IPS DF 6.9 (cell line): ENCODE measurements at regions not wholly inside any gene's neighbourhood (a gene's known extent, or its start where the extent isn't known, plus 50 kb on each side); places are given as distances from the start of the nearest gene placed in this dataset.

ENCODE experiments used
- DNase-seq: peaks from one replicate; pipeline ENCODE4 v3.0.0-alpha.2; 2013; ENCODE audit warnings: low read depth, low spot score
- H3K27ac ChIP-seq: one replicate; pipeline ENCODE4 v1.5.1; 2013; ENCODE audit warnings: low read length, control low read depth
- H3K27me3 ChIP-seq: 2 replicates; pipeline ENCODE4 v1.6.1; 2013; ENCODE audit warnings: mild to moderate bottlenecking, low read length; ENCODE audit not compliant: control insufficient read depth, insufficient read depth
- H3K36me3 ChIP-seq: 2 replicates; pipeline ENCODE4 v1.6.1; 2013; ENCODE audit warnings: low read length; ENCODE audit not compliant: control insufficient read depth, insufficient read depth
- H3K4me1 ChIP-seq: 2 replicates; pipeline ENCODE4 v1.6.1; 2013; ENCODE audit warnings: low read length; ENCODE audit not compliant: control insufficient read depth, insufficient read depth
- H3K4me3 ChIP-seq: 2 replicates; pipeline ENCODE4 v1.5.1; 2013; ENCODE audit warnings: mild to moderate bottlenecking, low read length
- H3K9me3 ChIP-seq: 2 replicates; pipeline ENCODE4 v1.6.1; 2013; ENCODE audit warnings: low read length, inconsistent platforms; ENCODE audit not compliant: control insufficient read depth, insufficient read depth
- WGBS: extraction: QIAGEN DNeasy Blood & Tissue Kit; methylation state at CpG from one replicate; pipeline ENCODE4 v1.1.7; 2013; ENCODE audit warnings: mixed read lengths, missing lambda C conversion rate; ENCODE audit not compliant: insufficient read length, insufficient coverage; 5-methylcytosine and 5-hydroxymethylcytosine counted together

DNA sequence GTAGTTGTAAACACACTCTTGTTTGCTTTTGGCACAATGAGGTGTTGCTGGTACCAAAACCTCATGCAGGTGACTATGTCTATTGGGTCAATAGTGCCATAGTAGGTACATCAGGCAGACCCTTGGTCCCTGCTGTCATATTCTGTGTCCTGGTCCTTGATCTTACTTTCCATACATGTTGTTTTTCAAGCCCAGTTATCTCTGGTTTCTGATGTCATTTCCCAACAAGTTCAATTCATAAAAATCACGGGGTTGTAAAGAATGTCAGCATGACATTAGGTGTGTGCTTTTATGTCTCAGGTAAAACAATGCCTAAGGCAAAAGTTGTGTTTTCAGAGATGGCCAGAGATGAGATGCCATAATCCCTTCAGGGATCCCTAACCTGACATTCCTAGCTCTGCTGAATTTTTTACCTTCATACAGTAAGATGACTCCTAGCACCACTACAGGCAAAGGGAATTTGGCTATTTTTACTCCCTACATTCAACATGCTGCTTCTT lies 390.3 kb upstream of the PKN2 start:
- H3K36me3 ChIP-seq, result no peaks in the 10 kb centered on the region
- H3K9me3 ChIP-seq, result no peaks in the 10 kb centered on the region
- peaks cover 2% of the 10 kb centered on the region; the same call in 1 of the 2 replicates for H3K4me1 ChIP-seq
- WGBS, result no CpG with 5 or more reads among the region's 1 CpG
- no peak overlapping the region for H3K27ac ChIP-seq
- no peak for DNase-seq
- H3K27me3 ChIP-seq, result no peaks in the 10 kb centered on the region
- H3K4me3 ChIP-seq, result no peak overlapping the region

DNA sequence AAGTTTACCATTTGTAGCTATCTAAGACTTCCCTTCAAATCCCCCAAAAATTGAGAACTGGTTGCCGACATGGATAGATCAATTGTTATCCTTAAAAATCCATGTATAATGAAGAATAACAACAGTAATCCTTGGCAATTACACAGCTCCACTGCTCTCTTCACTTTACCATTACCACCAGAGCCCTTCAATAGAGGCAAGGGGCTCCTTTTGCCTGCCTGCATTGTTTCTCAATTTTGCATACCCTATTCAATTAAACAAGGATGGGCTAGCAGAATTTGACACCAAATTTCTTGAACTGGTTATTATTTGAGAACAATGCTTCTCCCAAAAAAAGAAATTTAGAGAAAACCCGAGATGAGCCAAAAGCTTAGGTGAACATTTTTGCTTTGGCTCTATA lies 387.8 kb upstream of the PKN2 start:
- Histone ChIP-seq H3K27me3 (no peaks in the 10 kb centered on the region), H3K36me3 (no peaks in the 10 kb centered on the region), H3K9me3 (no peaks in the 10 kb centered on the region), H3K4me3 (no peak overlapping the region), H3K4me1 (peaks cover 2% of the 10 kb centered on the region; the same call in 1 of the 2 replicates), H3K27ac (no peak overlapping the region)
- no CpG with 5 or more reads among the region's 2 CpGs for WGBS
- DNase-seq, result no peak

DNA sequence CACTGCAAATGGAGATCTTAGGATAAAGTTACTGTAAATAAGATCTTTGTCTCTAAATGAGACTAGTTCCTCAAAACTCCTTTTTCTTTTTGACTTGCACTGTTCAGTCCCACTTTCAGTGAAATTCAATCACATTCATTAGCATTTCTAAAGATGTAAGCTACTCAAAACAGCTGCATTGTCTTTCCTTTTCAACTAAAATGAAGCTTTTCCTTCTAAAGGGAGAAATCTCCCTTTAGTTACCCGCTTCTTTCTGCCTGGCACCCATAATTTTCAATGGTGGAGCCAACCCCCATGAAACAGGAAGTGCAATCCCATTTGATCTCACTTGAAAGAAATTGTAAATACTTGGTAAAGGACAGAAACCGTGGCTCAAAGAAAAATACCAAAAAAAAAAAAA lies 387.4 kb upstream of the PKN2 start:
- no peaks in the 10 kb centered on the region for H3K27me3 ChIP-seq
- H3K9me3 ChIP-seq, result no peaks in the 10 kb centered on the region
- no peaks in the 10 kb centered on the region; the same call in 1 of the 2 replicates for H3K36me3 ChIP-seq
- peaks cover 2% of the 10 kb centered on the region; the same call in 1 of the 2 replicates for H3K4me1 ChIP-seq
- no peak overlapping the region for H3K27ac ChIP-seq
- WGBS, result no CpG with 5 or more reads among the region's 2 CpGs
- no peak for DNase-seq
- no peak overlapping the region for H3K4me3 ChIP-seq

DNA sequence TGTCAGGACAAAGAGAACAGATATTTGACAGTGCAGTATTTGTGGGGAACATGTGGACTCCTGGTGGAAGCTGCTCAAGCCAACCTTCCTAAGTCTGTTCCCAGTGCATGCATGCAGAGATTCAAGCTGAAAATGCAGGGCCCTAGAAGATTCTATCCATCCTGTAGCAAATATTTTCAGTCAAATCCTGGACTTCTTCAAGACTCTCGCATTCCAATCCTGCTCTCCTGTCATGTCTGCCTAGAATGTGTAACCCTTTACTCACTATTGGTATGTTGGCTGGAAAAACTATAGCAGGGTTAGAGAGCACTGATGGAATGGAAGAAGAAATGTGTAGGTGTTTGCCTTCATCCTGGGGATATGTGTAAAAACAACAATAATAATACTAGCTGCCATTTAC lies 385.6 kb upstream of the PKN2 start:
- no peak overlapping the region for H3K27ac ChIP-seq
- H3K27me3 ChIP-seq, result no peaks in the 10 kb centered on the region
- no peaks in the 10 kb centered on the region; the same call in 1 of the 2 replicates for H3K36me3 ChIP-seq
- H3K9me3 ChIP-seq, result no peaks in the 10 kb centered on the region
- WGBS, result no CpG with 5 or more reads among the region's 1 CpG
- DNase-seq, result no peak
- no peak overlapping the region for H3K4me3 ChIP-seq
- peaks cover 4% of the 10 kb centered on the region; the same call in 1 of the 2 replicates for H3K4me1 ChIP-seq

DNA sequence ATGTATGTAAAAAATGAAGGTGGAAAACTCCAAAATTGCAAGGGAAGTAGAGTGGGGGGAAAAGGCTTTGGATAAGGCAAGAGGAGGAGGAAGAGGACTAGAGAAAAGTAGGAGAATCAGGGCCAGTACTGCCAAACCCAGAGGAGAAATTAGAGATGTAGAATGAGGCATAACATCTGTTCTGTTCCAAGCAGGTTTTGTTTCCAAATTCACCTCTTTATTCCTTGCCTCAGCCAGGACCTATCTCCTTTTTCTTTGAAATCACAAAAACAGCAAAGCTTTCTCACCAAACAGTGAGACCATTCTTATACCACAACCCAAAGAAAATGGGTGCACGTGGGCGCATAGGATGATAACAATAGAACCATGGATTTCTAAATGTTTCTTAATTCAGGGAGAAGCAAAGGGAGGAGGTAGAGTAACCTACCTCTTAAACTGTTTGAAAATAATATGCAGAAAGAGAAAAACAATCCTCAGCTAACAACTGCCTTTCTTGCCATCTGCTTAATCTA lies 383.3 kb upstream of the PKN2 start:
- Histone ChIP-seq H3K9me3 (no peaks in the 10 kb centered on the region), H3K36me3 (no peaks in the 10 kb centered on the region; the same call in 1 of the 2 replicates), H3K4me1 (peaks cover 2% of the 10 kb centered on the region; the same call in 1 of the 2 replicates), H3K27ac (no peak overlapping the region), H3K27me3 (no peaks in the 10 kb centered on the region), H3K4me3 (no peak overlapping the region)
- WGBS, result no CpG with 5 or more reads among the region's 2 CpGs
- DNase-seq, result no peak

DNA sequence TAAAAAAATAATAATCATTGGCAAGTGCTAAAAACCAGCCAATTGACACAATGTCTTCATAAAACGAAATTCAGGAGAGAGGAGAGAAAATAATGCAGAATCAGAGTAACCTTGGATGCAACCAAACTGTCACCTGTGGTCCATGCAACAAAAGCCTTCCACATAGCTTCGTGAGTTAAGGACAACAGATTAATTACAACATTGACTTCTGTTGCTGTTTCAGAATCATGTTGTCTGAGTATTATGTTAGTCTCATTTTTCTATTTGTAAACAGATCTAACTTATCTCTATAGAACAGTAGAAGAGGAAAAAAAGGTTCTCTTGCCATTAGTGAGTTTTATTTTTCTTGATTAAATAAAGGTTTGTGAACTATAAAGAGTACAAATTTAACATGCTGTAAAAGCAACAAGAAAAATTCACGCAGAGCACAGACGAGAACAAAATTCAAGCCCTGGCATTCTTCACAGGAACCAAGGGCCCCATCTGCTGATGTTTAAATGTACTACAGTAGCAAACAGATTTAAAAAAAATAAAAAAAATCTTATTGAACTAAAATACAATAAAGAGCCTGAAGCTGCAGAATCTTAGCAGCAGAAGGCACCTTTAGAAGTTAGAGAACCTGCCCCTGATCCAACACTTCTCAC lies 381.1 kb upstream of the PKN2 start:
- Histone ChIP-seq H3K4me1 (peaks cover 2% of the 10 kb centered on the region; the same call in 1 of the 2 replicates), H3K4me3 (no peak overlapping the region), H3K9me3 (no peaks in the 10 kb centered on the region), H3K27me3 (no peaks in the 10 kb centered on the region), H3K36me3 (no peaks in the 10 kb centered on the region; the same call in 1 of the 2 replicates), H3K27ac (no peak overlapping the region)
- WGBS, result no CpG with 5 or more reads among the region's 4 CpGs
- DNase-seq, result no peak

DNA sequence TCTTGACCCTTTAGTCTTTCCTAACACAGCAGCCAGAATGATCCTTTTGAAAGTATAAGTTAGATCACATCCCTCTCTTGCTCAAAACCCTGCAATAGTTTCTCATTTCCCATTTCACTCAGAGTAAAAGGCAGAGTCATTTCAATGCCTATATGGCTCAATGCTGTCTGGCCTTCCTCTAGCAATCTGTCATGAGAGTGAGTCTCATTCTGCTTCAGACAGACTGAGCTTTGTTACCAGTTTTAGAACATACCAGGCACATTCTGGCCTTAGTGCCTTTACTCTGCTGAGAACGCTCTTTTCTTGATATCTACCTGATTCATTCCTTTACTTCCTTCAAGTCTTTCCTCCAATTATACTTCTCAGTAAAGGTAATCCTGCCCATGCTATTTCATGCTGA lies 372.8 kb upstream of the PKN2 start:
- H3K27ac ChIP-seq, result no peak overlapping the region
- no peak for DNase-seq
- H3K4me1 ChIP-seq, result no peaks in the 10 kb centered on the region
- no peak overlapping the region for H3K4me3 ChIP-seq
- no peaks in the 10 kb centered on the region for H3K27me3 ChIP-seq
- WGBS, result no CpG with 5 or more reads among the region's 1 CpG
- H3K36me3 ChIP-seq, result no peaks in the 10 kb centered on the region
- H3K9me3 ChIP-seq, result no peaks in the 10 kb centered on the region

DNA sequence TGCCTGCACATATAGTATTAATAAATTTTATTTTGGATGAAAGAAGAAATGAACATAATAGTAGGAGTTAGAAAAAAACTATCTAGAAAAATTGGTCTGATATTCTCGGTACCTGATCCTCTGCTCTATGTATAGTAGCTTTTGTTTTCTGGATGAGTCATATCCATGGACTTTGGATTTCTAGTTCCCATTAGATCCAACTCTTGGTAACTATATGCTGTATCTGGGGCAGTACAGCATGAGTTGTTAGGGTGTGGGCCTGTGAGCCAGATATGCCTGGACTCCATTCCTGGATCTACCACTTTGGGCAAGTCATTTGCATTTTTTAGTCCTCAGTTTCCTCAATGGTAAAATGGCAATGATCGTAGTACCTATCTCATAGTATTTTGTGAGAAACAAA lies 372.2 kb upstream of the PKN2 start:
- Histone ChIP-seq H3K36me3 (no peaks in the 10 kb centered on the region), H3K27me3 (no peaks in the 10 kb centered on the region), H3K27ac (no peak overlapping the region), H3K9me3 (no peaks in the 10 kb centered on the region), H3K4me1 (no peaks in the 10 kb centered on the region), H3K4me3 (no peak overlapping the region)
- WGBS, result no CpG with 5 or more reads among the region's 2 CpGs
- no peak for DNase-seq

DNA sequence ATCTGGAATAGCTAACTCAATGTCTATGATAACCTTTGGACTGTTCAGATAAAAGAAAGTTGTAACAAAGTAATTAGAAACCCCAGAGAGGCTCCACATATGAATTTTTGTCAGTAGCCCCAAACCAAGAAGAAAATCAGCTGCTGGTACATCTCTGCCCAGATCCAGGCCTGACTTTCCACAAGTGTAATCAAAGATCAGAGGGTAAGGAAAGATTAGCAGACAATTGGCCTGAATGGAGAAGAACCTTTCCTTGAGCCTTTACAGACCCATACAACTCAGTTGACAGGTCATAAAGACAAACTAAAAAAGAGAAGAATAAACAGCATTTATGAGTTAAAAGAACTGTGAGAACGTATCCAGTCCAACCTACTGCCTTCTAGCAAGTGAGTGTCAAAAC lies 366.7 kb upstream of the PKN2 start:
- no peak for DNase-seq
- Histone ChIP-seq H3K27ac (no peak overlapping the region), H3K36me3 (no peaks in the 10 kb centered on the region), H3K4me1 (no peaks in the 10 kb centered on the region), H3K27me3 (no peaks in the 10 kb centered on the region), H3K9me3 (no peaks in the 10 kb centered on the region), H3K4me3 (no peak overlapping the region)
- no CpG with 5 or more reads among the region's 1 CpG for WGBS

DNA sequence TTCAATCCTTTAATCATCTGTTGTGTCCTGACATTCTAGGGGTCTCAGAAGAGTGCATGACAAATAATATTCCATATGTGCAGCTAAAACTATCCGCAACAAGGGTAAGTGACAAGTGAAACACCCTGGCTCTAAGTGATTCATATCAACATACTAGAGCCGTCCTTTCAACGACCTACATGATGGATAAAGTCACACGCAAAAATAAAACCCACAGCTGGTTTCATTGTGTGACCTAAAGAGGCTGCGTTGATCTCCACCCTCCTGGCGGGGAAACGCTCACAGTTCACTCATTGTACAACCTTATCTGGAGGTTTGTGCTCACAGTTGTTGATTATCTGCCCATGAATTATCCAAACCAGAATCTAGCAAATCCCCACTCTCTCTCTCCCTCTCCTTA lies 365.3 kb upstream of the PKN2 start:
- Histone ChIP-seq H3K9me3 (no peaks in the 10 kb centered on the region), H3K27me3 (no peaks in the 10 kb centered on the region), H3K36me3 (no peaks in the 10 kb centered on the region), H3K4me3 (no peak overlapping the region), H3K4me1 (no peaks in the 10 kb centered on the region), H3K27ac (no peak overlapping the region)
- no CpG with 5 or more reads among the region's 7 CpGs for WGBS
- no peak for DNase-seq

DNA sequence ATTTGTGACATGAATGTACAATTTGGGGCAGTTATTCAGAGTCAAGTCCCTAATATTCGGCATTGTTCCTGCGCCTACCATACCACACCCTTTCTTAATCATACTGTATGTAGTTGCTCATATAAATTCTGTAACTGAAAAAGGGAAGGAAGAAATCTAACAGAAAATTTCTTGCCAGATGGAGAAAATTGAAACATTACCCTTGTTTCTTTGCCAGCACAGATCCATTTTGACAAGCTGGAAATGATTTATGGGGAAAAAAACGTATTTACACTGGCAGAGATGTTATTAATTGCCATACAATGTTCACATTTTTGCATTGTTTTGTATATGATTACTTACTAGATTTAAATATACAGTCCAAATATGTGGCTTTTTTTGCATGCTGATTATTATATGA lies 363.8 kb upstream of the PKN2 start:
- H3K4me3 ChIP-seq, result no peak overlapping the region
- no peaks in the 10 kb centered on the region for H3K4me1 ChIP-seq
- DNase-seq, result no peak
- H3K27me3 ChIP-seq, result no peaks in the 10 kb centered on the region
- no peak overlapping the region for H3K27ac ChIP-seq
- no CpG with 5 or more reads among the region's 3 CpGs for WGBS
- H3K9me3 ChIP-seq, result no peaks in the 10 kb centered on the region
- H3K36me3 ChIP-seq, result no peaks in the 10 kb centered on the region
